Epithelial cell of esophagus (primary cell): ENCODE measurements at regions not wholly inside any gene's neighbourhood (a gene's known extent, or its start where the extent isn't known, plus 50 kb on each side); places are given as distances from the start of the nearest gene placed in this dataset.

ENCODE experiments used
- DNase-seq: peaks from one replicate; pipeline ENCODE4 v3.0.0; 2010; ENCODE audit warnings: low read depth
- H3K4me3 ChIP-seq: 2 replicates; pipeline ENCODE4 v1.5.1; 2011; ENCODE audit warnings: mild to moderate bottlenecking, low read length, control low read depth
- TF ChIP-seq, protein P1 (sequence below): IDR thresholded peaks from 2 replicates; pipeline ENCODE4 v1.5.1; 2011; ENCODE audit warnings: low read depth, mild to moderate bottlenecking, low read length, control low read depth, inconsistent platforms; ENCODE audit not compliant: insufficient read depth; ENCODE audit errors: missing control alignments

DNA sequence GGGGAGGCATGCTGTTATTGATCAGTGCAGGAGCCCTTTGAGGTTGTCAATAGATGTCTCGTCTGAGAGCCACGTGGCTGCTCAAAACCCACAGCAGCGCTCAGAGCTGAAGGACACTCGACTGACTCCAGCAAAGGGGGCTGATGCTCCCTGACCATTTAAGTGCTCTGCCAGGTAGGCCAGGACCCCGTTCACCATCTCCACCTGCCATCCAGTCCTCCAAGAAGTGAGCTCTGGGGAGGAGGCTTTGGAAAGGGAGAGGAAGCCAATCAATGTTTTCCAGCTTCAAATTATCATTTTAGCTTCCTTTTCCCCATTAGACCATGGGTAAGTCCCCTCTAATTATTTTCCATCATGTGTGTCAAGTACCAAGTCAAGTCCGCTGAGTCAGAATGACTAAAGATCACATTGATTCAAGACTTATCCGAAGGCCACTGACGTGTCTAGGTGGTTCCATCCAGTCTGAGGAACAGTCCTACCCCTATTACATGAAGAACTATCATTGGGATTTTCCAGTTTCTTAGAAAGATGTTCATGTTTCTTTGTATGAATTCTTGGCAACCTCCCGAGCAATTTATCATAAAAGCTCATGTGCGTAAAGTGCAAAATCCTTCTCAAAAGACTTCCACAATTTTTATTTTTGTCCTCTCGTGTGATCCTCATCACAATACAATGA lies 302.6 kb upstream of the LYZL1 start:
- TF ChIP-seq, protein P1, sequence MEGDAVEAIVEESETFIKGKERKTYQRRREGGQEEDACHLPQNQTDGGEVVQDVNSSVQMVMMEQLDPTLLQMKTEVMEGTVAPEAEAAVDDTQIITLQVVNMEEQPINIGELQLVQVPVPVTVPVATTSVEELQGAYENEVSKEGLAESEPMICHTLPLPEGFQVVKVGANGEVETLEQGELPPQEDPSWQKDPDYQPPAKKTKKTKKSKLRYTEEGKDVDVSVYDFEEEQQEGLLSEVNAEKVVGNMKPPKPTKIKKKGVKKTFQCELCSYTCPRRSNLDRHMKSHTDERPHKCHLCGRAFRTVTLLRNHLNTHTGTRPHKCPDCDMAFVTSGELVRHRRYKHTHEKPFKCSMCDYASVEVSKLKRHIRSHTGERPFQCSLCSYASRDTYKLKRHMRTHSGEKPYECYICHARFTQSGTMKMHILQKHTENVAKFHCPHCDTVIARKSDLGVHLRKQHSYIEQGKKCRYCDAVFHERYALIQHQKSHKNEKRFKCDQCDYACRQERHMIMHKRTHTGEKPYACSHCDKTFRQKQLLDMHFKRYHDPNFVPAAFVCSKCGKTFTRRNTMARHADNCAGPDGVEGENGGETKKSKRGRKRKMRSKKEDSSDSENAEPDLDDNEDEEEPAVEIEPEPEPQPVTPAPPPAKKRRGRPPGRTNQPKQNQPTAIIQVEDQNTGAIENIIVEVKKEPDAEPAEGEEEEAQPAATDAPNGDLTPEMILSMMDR, result no peak
- H3K4me3 ChIP-seq, result no peak overlapping the region
- peak; percentile 52 for DNase-seq

DNA sequence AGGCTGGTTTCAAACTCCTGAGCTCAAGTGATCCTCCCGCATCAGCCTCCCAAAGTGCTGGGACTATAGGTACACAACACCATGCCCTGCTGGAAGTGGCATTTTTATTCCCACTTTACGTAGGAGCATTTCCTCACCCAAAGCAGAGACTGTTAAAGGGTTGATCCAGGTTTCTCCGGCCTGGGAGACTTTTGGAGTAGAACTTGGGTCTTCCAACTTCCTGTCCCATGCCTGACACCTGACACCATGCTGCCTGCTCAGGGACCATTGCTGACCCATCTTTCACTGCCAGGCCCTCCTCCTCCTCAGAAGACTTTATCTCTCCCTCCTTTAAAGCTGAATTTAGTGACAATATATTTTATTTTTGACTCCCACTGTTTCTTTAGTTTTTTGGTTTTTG lies 302.0 kb upstream of the LYZL1 start:
- TF ChIP-seq, protein P1, result no peak
- no peak overlapping the region for H3K4me3 ChIP-seq
- no peak for DNase-seq

DNA sequence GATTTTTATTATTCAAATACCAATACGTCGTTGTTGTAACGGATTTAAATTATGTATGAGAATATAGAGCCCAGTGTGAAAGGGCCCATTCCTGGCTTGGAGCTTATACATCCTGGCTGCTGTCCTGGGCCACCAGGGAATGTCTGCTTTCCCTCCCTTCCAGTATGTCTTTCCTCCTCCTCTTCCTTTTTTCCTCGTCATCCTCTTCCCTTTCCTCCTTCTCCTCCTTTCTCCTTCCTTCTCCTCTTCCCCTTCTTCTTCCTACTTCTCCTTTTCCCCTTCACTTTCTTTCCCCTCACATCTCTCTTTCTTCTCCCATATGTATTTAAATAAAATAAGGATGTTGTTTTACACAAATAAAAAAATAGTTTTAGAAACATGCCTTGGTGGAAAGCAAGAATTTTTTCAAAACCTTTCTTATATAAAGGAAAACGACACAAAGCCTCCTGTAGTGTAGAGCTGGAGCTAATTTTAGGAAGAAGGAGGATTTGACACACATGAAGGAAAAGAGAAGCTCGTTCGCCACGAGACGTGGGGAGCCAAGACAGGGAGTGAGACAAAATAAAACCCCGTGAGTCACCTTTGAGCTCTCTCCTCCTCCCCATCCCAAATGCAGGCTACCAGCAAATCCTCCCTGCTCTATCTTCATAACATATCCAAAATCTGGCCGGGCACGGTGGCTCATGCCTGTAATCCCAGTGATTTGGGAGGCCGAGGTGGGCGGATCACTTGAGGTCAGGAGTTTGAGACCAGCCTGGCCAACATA lies 301.1 kb upstream of the LYZL1 start:
- TF ChIP-seq, protein P1, result no peak
- no peak overlapping the region for H3K4me3 ChIP-seq
- no peak for DNase-seq

DNA sequence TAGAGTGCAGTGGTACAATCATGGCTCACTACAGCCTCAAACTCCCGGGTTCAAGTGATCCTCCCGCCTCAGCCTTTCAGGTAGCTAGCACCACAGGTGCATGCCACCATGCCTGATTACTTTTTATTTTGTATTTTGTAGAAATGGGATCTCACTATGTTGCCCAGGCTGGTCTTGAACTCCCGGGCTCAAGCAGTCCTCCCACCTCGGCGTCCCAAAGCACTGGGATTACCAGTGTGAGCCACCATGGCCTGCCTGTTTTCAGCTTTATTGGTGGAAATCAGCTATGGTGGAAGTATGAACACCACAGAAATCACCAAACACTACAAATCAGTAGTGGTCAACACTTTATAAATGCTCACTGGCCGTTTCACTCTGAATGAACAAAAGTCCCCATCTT lies 299.9 kb upstream of the LYZL1 start:
- no peak for DNase-seq
- no peak overlapping the region for H3K4me3 ChIP-seq
- TF ChIP-seq, protein P1, result no peak

DNA sequence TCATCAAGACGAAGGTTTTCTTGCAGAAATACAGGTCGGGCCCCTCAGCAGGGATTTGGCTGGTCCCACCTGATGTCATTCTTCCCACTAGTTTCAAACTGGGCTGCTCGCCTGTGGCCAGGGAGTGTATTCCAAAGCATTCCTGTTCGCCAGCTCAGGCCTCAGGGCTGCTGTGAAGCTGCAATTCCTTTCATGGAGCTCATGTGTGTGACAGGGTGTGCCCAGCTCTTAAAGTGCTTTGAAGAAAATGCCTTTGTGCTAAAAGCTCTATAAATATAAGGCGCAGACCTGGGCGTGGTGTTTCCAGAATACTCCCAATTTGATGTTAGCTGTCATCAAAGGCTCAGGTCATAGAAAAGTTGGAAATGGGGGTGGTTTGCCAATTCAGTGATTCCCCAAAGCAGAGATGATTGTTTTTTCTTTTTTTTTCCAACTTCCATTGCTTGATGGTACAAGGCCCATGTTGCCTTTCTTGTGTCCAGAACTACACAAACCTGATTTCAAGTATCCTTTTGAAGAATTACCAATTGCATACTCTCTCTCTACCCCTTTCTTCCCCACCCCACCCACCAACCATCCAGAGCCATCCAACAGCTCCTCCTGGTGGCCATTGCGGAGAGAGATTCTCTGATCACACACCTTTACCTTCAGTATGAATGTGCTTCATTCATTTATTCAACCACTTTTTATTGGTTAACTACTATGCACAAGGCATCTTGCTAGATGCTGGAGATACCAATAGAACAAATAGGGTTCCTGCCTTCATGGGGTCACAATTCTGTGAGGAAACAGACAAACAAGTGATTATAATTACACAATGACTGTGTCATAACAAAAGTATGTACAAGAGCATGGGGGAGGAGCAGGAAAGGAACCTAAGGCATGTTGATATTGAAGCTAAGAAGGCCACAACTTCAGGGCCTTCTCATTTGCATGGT lies 297.3 kb upstream of the LYZL1 start:
- H3K4me3 ChIP-seq, result no peak overlapping the region
- DNase-seq, result peak; percentile 61
- TF ChIP-seq, protein P1, result peak; percentile 70

DNA sequence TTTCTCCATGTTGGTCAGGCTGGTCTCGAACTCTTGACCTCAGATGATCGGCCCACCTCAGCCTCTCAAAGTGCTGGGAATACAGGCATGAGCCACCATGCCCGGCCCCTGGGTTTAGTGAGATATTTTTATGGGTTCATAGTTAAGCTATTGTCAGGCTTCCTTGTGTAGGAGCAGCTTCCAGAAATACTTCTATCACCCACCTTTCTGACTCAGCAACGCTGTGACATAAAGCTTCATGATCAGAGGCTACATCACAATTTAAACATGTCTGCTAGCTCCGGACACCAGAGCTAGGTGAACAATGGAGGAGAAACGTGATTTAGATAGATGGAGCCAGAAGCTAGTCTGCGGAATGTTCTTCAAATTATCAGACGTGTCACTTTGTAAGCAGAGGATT lies 295.8 kb upstream of the LYZL1 start:
- no peak for DNase-seq
- TF ChIP-seq, protein P1, result no peak
- no peak overlapping the region for H3K4me3 ChIP-seq
